Astrocyte of the cerebellum (primary cell): ENCODE measurements at regions not wholly inside any gene's neighbourhood (a gene's known extent, or its start where the extent isn't known, plus 50 kb on each side); places are given as distances from the start of the nearest gene placed in this dataset.

Experiments
- DNase-seq: peaks from one replicate; pipeline ENCODE4 v3.0.0-alpha.2; 2011; ENCODE audit warnings: low read depth
- H3K4me3 ChIP-seq: 2 replicates; pipeline ENCODE4 v1.5.1; 2011; ENCODE audit warnings: mild to moderate bottlenecking, low read depth, low read length, moderate library complexity
- CTCF ChIP-seq: IDR thresholded peaks from 2 replicates; pipeline ENCODE4 v1.5.1; 2012; ENCODE audit warnings: low read length, low read depth, moderate library complexity, mild to moderate bottlenecking; ENCODE audit errors: missing control alignments
- in situ Hi-C: cut with HindIII; loops from 2 replicates; pipeline ENCODE4 v1.10.0; 2017; ENCODE audit warnings: low sequenced_read_pairs

GRCh38 chr4:175419236-175419718 is 392.8 kb downstream of the GPM6A start:
- H3K4me3 ChIP-seq = no peak overlapping the region
- DNase-seq = peak; percentile 82
- in situ Hi-C loops = no loop called here
- no peak for TF ChIP-seq CTCF

GRCh38 chr4:175421506-175421905 is 390.6 kb downstream of the GPM6A start:
- DNase-seq = no peak
- in situ Hi-C loops = no loop called here
- TF ChIP-seq CTCF = peak; percentile 16
- H3K4me3 ChIP-seq = no peak overlapping the region

- in situ Hi-C loops = no loop called here
- no peak for DNase-seq
- no peak overlapping the region for H3K4me3 ChIP-seq
- no peak for TF ChIP-seq CTCF
These were observed 389.7 kb downstream of the GPM6A start for GRCh38 chr4:175422331-175422730.

GRCh38 chr4:175424111-175424510 is 388.0 kb downstream of the GPM6A start:
- in situ Hi-C loops = no loop called here
- TF ChIP-seq CTCF = no peak
- DNase-seq = no peak
- no peak overlapping the region for H3K4me3 ChIP-seq

GRCh38 chr4:175427751-175428150 is 384.3 kb downstream of the GPM6A start:
- in situ Hi-C loops = no loop called here
- DNase-seq = no peak
- no peak overlapping the region for H3K4me3 ChIP-seq
- no peak for TF ChIP-seq CTCF

GRCh38 chr4:175431694-175432093 is 380.4 kb downstream of the GPM6A start:
- H3K4me3 ChIP-seq = no peak overlapping the region
- TF ChIP-seq CTCF = no peak
- no peak for DNase-seq
- in situ Hi-C loops = no loop called here

- no peak for TF ChIP-seq CTCF
- no peak for DNase-seq
- no peak overlapping the region for H3K4me3 ChIP-seq
- in situ Hi-C loops = no loop called here
These were observed 376.7 kb downstream of the GPM6A start for GRCh38 chr4:175435381-175435783.
